ENCODE measurements at regions not wholly inside any gene's neighbourhood (a gene's known extent, or its start where the extent isn't known, plus 50 kb on each side); places are given as distances from the start of the nearest gene placed in this dataset.
"Not testable (repeated sequence)": the region's sequence is repeated elsewhere in the genome, so short reads cannot be mapped to it uniquely, and the experiment has no call there.

GRCh38 chr4:14124816-14125215 lies 497.3 kb upstream of the BOD1L1 start:
- no peak for DNase-seq

GRCh38 chr4:14125375-14126129 lies 498.0 kb upstream of the BOD1L1 start:
- no peak for DNase-seq

GRCh38 chr4:14130551-14130950 lies 503.0 kb upstream of the BOD1L1 start:
- DNase-seq, result peak; percentile 13

- DNase-seq, result no peak
Observed at GRCh38 chr4:14131335-14131734, 503.8 kb upstream of the BOD1L1 start.

GRCh38 chr4:14132301-14132700 lies 504.8 kb upstream of the BOD1L1 start:
- no peak for DNase-seq

GRCh38 chr4:14138106-14138505 lies 510.6 kb upstream of the BOD1L1 start:
- no peak for DNase-seq

GRCh38 chr4:14143892-14144291 lies 516.4 kb upstream of the BOD1L1 start:
- no peak for DNase-seq

GRCh38 chr4:14149176-14150053 lies 521.9 kb upstream of the BOD1L1 start:
- DNase-seq, result no peak

GRCh38 chr4:14151101-14151500 lies 523.6 kb upstream of the BOD1L1 start:
- no peak for DNase-seq

GRCh38 chr4:14152834-14153519 lies 525.5 kb upstream of the BOD1L1 start:
- DNase-seq, result no peak

- no peak for DNase-seq
Observed at GRCh38 chr4:14155803-14156202, 528.3 kb upstream of the BOD1L1 start.

- no peak for DNase-seq
Observed at GRCh38 chr4:14157262-14157661, 529.7 kb upstream of the BOD1L1 start.

- no peak for DNase-seq
Observed at GRCh38 chr4:14165222-14165920, 537.8 kb upstream of the BOD1L1 start.

GRCh38 chr4:14167876-14168510 lies 540.5 kb upstream of the BOD1L1 start:
- no peak for DNase-seq

- peak; percentile 76 for DNase-seq
Observed at GRCh38 chr4:14168919-14169318, 541.4 kb upstream of the BOD1L1 start.

GRCh38 chr4:14169460-14169859 lies 541.9 kb upstream of the BOD1L1 start:
- peak; percentile 34 for DNase-seq

GRCh38 chr4:14169940-14170339 lies 542.4 kb upstream of the BOD1L1 start:
- not testable (repeated sequence) for DNase-seq

- no peak for DNase-seq
Observed at GRCh38 chr4:14176613-14177012, 549.1 kb upstream of the BOD1L1 start.

- DNase-seq, result no peak
Observed at GRCh38 chr4:14177987-14178386, 550.5 kb upstream of the BOD1L1 start.

- DNase-seq, result peak; percentile 12
Observed at GRCh38 chr4:14178421-14178820, 550.9 kb upstream of the BOD1L1 start.

- DNase-seq, result no peak
Observed at GRCh38 chr4:14180166-14180565, 552.6 kb upstream of the BOD1L1 start.

GRCh38 chr4:14180983-14181601 lies 553.6 kb upstream of the BOD1L1 start:
- DNase-seq, result peak; percentile 6
